ENCODE measurements at regions not wholly inside any gene's neighbourhood (a gene's known extent, or its start where the extent isn't known, plus 50 kb on each side); places are given as distances from the start of the nearest gene placed in this dataset.
"Not testable (repeated sequence)": the region's sequence is repeated elsewhere in the genome, so short reads cannot be mapped to it uniquely, and the experiment has no call there.

GRCh38 chr10:130963052-130963393 is 348.5 kb downstream of the TCERG1L start:
- DNase-seq = no peak

DNA sequence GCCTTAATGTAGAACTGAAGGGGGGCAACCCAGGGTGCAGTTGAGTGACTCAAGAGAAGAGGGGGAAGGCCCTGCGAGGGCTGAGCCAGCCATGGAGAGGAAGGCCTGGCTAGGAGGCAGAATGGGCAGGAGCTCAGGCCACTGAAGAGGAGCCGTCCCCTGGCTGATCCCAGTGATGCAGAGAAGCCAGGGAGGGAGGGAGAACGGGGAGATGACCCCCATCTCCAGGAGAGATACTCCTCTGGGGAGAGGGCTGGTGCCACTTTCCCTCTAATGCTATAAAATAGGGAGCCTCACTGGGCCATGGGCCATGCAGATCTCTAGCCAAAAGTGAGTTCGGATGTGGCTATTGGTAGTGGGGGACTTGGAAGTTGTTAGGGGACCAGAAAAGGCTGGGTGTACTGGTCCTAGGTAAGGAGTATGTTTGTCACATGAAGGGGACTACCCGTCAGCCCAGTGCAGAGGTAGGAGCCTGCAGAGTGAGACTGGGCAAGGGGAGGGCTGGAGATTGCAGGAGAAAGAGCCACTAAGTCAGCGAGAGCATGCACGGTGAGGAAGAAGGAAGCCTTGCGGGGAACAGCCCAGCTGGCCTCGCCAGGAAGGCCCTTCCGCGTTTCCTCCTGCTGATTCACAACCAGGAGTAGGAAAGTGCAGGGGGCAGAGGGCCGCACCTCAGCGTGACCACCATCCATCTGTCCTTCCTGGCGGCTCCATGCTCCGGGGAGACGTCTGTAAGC is 347.6 kb downstream of the TCERG1L start:
- no peak for DNase-seq

- no peak for DNase-seq
These were observed 346.8 kb downstream of the TCERG1L start for GRCh38 chr10:130964771-130965170.

- DNase-seq = no peak
These were observed 344.4 kb downstream of the TCERG1L start for GRCh38 chr10:130967161-130967560.

- no peak for DNase-seq
These were observed 343.7 kb downstream of the TCERG1L start for GRCh38 chr10:130967784-130968183.

GRCh38 chr10:130968511-130968910 is 343.0 kb downstream of the TCERG1L start:
- DNase-seq = no peak

DNA sequence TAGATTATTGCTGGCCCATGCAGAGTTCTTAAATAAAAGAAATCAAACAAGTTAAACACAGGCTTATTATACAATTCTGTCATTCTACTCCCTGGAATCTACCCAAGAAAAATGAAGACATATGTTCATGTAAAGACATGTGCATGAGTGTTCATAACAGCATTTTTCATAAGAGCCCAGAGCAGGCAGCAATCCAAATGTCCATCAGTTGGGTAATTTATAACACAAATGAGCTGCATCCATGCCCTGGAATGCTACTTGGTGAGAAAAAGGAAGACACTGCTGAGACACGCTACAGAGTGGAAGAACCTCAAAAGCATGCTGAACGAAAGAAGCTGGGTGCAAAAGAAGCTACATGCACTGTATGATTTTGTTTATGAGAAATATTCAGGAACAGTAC is 342.6 kb downstream of the TCERG1L start:
- no peak for DNase-seq

- no peak for DNase-seq
These were observed 341.8 kb downstream of the TCERG1L start for GRCh38 chr10:130969700-130970099.

GRCh38 chr10:130970341-130971122 is 341.0 kb downstream of the TCERG1L start:
- DNase-seq = no peak

GRCh38 chr10:130971123-130971435 is 340.4 kb downstream of the TCERG1L start:
- DNase-seq = no peak

DNA sequence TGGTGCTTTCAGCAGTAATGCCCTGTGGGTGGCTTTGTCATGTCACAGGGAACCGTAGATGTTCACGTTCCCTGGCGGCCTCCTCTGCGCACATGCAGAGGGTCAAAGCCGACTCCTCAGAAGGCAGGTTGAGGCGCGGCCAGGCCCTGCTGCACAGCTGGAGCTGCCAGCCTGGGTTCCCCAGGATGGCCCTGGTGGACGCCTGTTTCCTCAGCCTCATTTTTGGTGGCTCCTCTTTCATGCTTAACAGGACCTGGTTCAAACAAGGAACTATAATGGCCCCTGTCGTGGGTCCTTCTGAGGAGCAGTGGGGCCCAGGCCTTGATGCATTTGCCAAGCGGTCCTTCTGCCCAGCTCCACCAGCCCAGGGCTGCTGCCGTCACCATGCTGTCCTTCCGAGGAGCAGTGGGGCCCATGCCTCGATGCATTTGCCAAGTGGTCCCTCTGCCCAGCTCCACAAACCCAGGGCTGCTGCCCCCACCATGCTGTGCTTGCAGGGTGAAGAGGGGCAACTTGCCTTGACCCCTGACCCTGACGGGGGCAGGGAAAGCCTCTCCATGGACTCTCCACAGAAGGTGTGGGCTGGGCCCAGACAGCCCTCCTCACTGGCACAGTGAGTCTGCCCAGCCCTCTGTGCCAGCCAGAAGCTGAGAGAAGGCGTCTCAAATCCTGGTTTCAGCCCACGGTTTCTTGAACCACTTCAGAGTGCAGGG is 338.2 kb downstream of the TCERG1L start:
- no peak for DNase-seq

GRCh38 chr10:130974166-130974565 is 337.4 kb downstream of the TCERG1L start:
- DNase-seq = no peak

DNA sequence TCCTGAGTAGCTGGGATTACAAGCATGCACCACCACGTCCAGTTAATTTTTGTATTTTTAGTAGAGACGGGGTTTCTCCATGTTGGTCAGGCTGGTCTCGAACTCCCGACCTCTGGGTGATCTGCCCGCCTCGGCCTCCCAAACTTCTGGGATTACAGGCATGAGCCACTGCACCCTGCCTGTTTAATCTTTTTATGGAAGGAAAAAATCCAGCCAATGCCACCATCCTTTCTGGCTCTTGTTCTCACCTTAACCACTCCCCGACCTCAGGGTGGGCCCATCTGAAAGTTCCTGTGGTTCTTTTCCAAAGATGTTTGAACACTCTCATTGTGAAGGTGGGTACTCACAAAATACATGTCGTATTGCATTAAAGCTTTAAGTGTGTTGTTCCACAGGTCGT is 336.2 kb downstream of the TCERG1L start:
- not testable (repeated sequence) for DNase-seq

- DNase-seq = no peak
These were observed 328.7 kb downstream of the TCERG1L start for GRCh38 chr10:130982802-130983201.

- DNase-seq = no peak
These were observed 327.8 kb downstream of the TCERG1L start for GRCh38 chr10:130983749-130984148.

- DNase-seq = no peak
These were observed 326.8 kb downstream of the TCERG1L start for GRCh38 chr10:130984686-130985085.

DNA sequence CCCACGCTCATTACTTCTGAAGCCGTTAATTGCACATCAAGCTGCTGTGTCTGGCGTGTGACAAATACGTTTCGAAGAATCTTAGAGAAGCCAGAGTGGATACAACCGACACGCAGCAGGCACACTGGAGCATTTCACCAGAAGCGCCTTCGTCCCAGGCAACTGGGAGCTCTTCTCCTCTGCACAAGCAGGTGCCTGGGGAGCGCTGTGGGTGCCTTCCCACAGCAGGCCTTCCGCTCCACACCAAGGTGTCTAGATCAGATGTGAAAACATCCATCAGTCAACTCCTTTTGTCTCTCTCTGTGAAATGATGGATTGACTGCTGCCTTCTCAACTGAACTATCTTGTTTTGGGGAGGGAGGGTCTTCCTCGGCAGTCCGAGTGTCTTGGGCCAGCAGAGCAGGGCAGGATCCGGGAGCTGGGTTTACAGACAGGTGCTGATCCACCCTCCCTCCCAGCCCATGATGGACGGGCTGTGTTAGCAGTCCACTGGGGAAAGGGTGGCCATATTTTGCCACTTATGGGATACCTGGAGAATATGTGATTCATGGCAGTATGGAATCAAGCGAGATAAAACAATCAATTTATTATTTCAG is 326.3 kb downstream of the TCERG1L start:
- no peak for DNase-seq

- DNase-seq = no peak
These were observed 324.7 kb downstream of the TCERG1L start for GRCh38 chr10:130986846-130987245.

DNA sequence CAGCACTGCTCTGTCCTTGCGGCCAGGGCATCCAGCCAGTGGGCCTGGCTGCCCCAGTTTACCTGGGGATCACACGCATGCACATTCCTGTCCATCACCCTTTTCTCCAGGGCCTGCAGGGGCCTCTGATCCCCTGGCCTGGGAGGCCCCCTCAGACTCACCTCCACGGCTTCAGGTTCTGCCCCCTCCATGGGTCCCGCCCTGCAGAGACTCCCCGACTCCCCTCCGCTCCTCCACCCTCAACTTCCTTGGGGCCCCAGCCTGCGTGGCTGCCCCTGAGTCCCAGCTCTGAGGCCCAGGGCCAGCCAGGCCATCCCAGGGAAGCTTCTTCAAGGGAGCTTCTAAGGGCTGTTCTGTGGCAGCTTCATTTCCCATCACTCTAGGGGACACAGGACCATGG is 324.1 kb downstream of the TCERG1L start:
- no peak for DNase-seq

- no peak for DNase-seq
These were observed 321.8 kb downstream of the TCERG1L start for GRCh38 chr10:130989670-130990232.

DNA sequence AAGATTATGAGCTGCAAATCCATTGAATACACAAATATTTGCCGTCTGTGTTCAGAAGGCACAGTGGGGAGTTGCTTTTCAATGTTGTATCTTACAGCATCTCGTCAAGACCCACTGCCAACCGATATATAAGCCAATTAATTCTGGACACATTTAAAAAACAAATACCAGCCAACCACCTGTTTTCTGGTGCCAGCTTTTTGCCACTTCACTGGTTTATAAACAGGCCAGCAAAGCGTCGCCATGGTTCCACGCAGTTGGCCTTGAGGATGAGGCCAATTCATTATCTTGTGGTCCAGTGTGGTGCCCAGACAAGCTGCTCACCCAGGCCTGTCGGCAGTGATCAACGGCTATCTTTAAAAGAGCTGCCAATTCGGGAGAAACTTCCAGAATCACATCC is 321.0 kb downstream of the TCERG1L start:
- DNase-seq = peak; percentile 59

DNA sequence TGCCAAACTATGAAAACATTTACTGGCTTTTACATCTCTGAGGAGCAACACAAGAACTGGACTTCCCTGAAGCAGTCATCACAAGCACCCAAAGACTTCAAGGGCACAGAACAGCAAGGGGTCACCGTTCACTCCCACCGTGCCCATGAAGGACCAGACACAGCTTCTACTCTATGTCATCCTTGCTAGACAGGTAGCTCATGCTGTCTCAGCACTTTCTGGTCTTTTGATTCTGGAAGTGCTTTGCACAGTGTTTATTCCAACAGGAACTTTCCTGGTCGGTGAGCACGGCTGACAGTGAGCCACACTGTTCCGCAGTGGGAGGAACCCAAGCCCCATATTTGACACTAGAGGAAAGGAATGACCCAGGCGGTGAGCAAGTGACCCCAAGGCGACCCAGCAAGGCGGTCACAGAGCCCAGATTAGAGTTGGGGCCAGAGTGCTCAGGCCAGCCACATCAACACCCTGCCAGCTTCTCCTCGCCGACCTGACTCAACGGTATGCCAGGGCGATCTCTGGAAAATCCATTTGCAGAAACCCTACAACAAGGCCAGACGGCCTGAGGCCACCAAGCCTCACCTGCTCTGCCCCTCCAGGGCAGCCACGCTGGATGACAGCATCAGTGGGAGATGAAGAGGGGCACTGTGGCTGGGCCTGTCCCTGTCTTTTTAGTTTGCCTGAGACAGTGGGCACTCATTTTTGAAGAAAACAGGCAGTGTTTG is 318.6 kb downstream of the TCERG1L start:
- no peak for DNase-seq

- no peak for DNase-seq
These were observed 317.9 kb downstream of the TCERG1L start for GRCh38 chr10:130993612-130994011.

Measured in NCI-H1092 (cell line).